ENCODE measurements at regions not wholly inside any gene's neighbourhood (a gene's known extent, or its start where the extent isn't known, plus 50 kb on each side); places are given as distances from the start of the nearest gene placed in this dataset.

GRCh38 chr2:195407783-195408182 lies 249.2 kb upstream of the SLC39A10 start:
- no peaks in the 10 kb centered on the region for H3K36me3 ChIP-seq (ENCODE audit: insufficient read depth, low read length)
- H3K9me3 ChIP-seq (ENCODE audit: low read depth, low read length) = no peaks in the 10 kb centered on the region
- DNase-seq (ENCODE audit: insufficient read length, low spot score, missing footprints) = no peak
- no peak overlapping the region for H3K27ac ChIP-seq (ENCODE audit: low read depth, low read length)
- no peak overlapping the region for H3K4me2 ChIP-seq (ENCODE audit: insufficient read depth, low read length)
- H3K27me3 ChIP-seq (ENCODE audit: insufficient read depth, low read length) = no peaks in the 10 kb centered on the region
- H2AFZ ChIP-seq (ENCODE audit: low read length) = no peak overlapping the region
- TF ChIP-seq CTCF (IDR thresholded peaks at IDR 0.05; ENCODE audit: extremely low read depth, low read depth, low read length) = no peak
- H3K4me3 ChIP-seq (ENCODE audit: insufficient read depth, low read length) = no peak overlapping the region
- no peaks in the 10 kb centered on the region for H3K79me2 ChIP-seq (ENCODE audit: insufficient read depth, low read length)
- H3K4me1 ChIP-seq (ENCODE audit: insufficient read depth, low read length) = peaks cover 11% of the 10 kb centered on the region
- no peaks in the 10 kb centered on the region for H4K20me1 ChIP-seq (ENCODE audit: insufficient read depth, low read length)

- no peak for DNase-seq (ENCODE audit: insufficient read length, low spot score, missing footprints)
Measured at GRCh38 chr2:195406886-195407603, 250.0 kb upstream of the SLC39A10 start.

GRCh38 chr2:195404651-195405050 lies 252.4 kb upstream of the SLC39A10 start:
- Histone ChIP-seq H3K27me3 (ENCODE audit: insufficient read depth, low read length) (no peaks in the 10 kb centered on the region), H3K27ac (ENCODE audit: low read depth, low read length) (no peak overlapping the region), H3K9me3 (ENCODE audit: low read depth, low read length) (no peaks in the 10 kb centered on the region), H4K20me1 (ENCODE audit: insufficient read depth, low read length) (no peaks in the 10 kb centered on the region), H2AFZ (ENCODE audit: low read length) (no peak overlapping the region), H3K4me1 (ENCODE audit: insufficient read depth, low read length) (peaks cover 4% of the 10 kb centered on the region), H3K4me2 (ENCODE audit: insufficient read depth, low read length) (no peak overlapping the region), H3K79me2 (ENCODE audit: insufficient read depth, low read length) (no peaks in the 10 kb centered on the region), H3K36me3 (ENCODE audit: insufficient read depth, low read length) (no peaks in the 10 kb centered on the region), H3K4me3 (ENCODE audit: insufficient read depth, low read length) (no peak overlapping the region)
- peak; percentile 6 for TF ChIP-seq CTCF (IDR thresholded peaks at IDR 0.05; ENCODE audit: extremely low read depth, low read depth, low read length)
- no peak for DNase-seq (ENCODE audit: insufficient read length, low spot score, missing footprints)

More at GRCh38 chr2:195406886-195407603, 250.0 kb upstream of the SLC39A10 start:
- Histone ChIP-seq H2AFZ (ENCODE audit: low read length) (no peak overlapping the region), H3K27ac (ENCODE audit: low read depth, low read length) (no peak overlapping the region), H3K4me2 (ENCODE audit: insufficient read depth, low read length) (no peak overlapping the region), H3K4me1 (ENCODE audit: insufficient read depth, low read length) (peaks cover 11% of the 10 kb centered on the region), H4K20me1 (ENCODE audit: insufficient read depth, low read length) (no peaks in the 10 kb centered on the region), H3K9me3 (ENCODE audit: low read depth, low read length) (no peaks in the 10 kb centered on the region), H3K79me2 (ENCODE audit: insufficient read depth, low read length) (no peaks in the 10 kb centered on the region), H3K4me3 (ENCODE audit: insufficient read depth, low read length) (no peak overlapping the region), H3K27me3 (ENCODE audit: insufficient read depth, low read length) (no peaks in the 10 kb centered on the region), H3K36me3 (ENCODE audit: insufficient read depth, low read length) (no peaks in the 10 kb centered on the region)
- no peak for TF ChIP-seq CTCF (IDR thresholded peaks at IDR 0.05; ENCODE audit: extremely low read depth, low read depth, low read length)

- Histone ChIP-seq H3K9me3 (ENCODE audit: low read depth, low read length) (no peaks in the 10 kb centered on the region), H3K4me2 (ENCODE audit: insufficient read depth, low read length) (no peak overlapping the region), H4K20me1 (ENCODE audit: insufficient read depth, low read length) (no peaks in the 10 kb centered on the region), H3K36me3 (ENCODE audit: insufficient read depth, low read length) (no peaks in the 10 kb centered on the region), H3K27me3 (ENCODE audit: insufficient read depth, low read length) (no peaks in the 10 kb centered on the region), H3K4me3 (ENCODE audit: insufficient read depth, low read length) (no peak overlapping the region), H3K27ac (ENCODE audit: low read depth, low read length) (no peak overlapping the region), H2AFZ (ENCODE audit: low read length) (no peak overlapping the region), H3K4me1 (ENCODE audit: insufficient read depth, low read length) (no peaks in the 10 kb centered on the region), H3K79me2 (ENCODE audit: insufficient read depth, low read length) (no peaks in the 10 kb centered on the region)
- TF ChIP-seq CTCF (IDR thresholded peaks at IDR 0.05; ENCODE audit: extremely low read depth, low read depth, low read length) = no peak
- no peak for DNase-seq (ENCODE audit: insufficient read length, low spot score, missing footprints)
Measured at GRCh38 chr2:195396479-195396878, 260.5 kb upstream of the SLC39A10 start.

Data from osteoblast (primary cell).